CD14-positive monocyte (primary cell): ENCODE measurements at regions not wholly inside any gene's neighbourhood (a gene's known extent, or its start where the extent isn't known, plus 50 kb on each side); places are given as distances from the start of the nearest gene placed in this dataset.
A peak's percentile ranks its signal among the peaks of the same experiment; 100 is the strongest.

Source experiments
- DNase-seq, 3 donors: peaks; one replicate each; pipeline ENCODE4 v3.0.0-alpha.2; 2011 to 2022
- H2AFZ ChIP-seq: 2 replicates; pipeline ENCODE4 v1.6.0; 2012; ENCODE audit warnings: mild to moderate bottlenecking, low read depth, low read length, inconsistent platforms; ENCODE audit not compliant: insufficient read depth, poor library complexity, severe bottlenecking
- H3K27ac ChIP-seq, 2 donors: 1 replicate in 1 of 2; 2 replicates in 1 of 2; pipeline ENCODE4 v1.5.1; 2012 to 2013; ENCODE audit warnings: low read length in 2 of 2, control low read depth in 1 of 2, inconsistent platforms in 1 of 2, low read depth in 1 of 2, mild to moderate bottlenecking in 1 of 2
- H3K27me3 ChIP-seq, 2 donors: one replicate each; pipeline versions ENCODE4 v1.6.0 to v1.6.1; 2011 to 2013; ENCODE audit warnings: low read length in 2 of 2; ENCODE audit not compliant: control insufficient read depth in 2 of 2, insufficient read depth in 2 of 2
- H3K36me3 ChIP-seq, 2 donors: replicated peaks in 1 of 2; 1 replicate in 1 of 2; 2 replicates in 1 of 2; pipeline versions ENCODE4 v1.5.1 to v1.6.1; 2012 to 2013; ENCODE audit warnings: low read length in 2 of 2, control low read depth in 1 of 2, inconsistent platforms in 1 of 2, mild to moderate bottlenecking in 1 of 2; ENCODE audit not compliant: insufficient read depth in 2 of 2, control insufficient read depth in 1 of 2
- H3K4me1 ChIP-seq, 2 donors: 1 replicate in 1 of 2; 2 replicates in 1 of 2; pipeline versions ENCODE4 v1.5.1 to v1.6.1; 2012 to 2013; ENCODE audit warnings: low read length in 2 of 2, control low read depth in 1 of 2, inconsistent platforms in 1 of 2, mild to moderate bottlenecking in 1 of 2, moderate library complexity in 1 of 2; ENCODE audit not compliant: insufficient read depth in 2 of 2, control insufficient read depth in 1 of 2
- H3K4me2 ChIP-seq: replicated peaks from 2 replicates; pipeline ENCODE3; 2012; ENCODE audit warnings: low read length, moderate library complexity, mild to moderate bottlenecking; ENCODE audit not compliant: poor library complexity, severe bottlenecking; ENCODE audit errors: extremely low read depth
- H3K4me3 ChIP-seq, 3 experiments: fragments of 200-600 bp in 1 of 3; sonication (generic) in 1 of 3; replicated peaks in 1 of 3; 1 replicate in 2 of 3; 2 replicates in 1 of 3; pipeline ENCODE4 v1.5.1; 2011 to 2013; ENCODE audit warnings: low read length in 3 of 3, mild to moderate bottlenecking in 3 of 3, control low read depth in 2 of 3, low read depth in 2 of 3, inconsistent platforms in 1 of 3, moderate library complexity in 1 of 3
- H3K79me2 ChIP-seq: 2 replicates; pipeline ENCODE4 v1.6.0; 2012; ENCODE audit warnings: mild to moderate bottlenecking, control low read depth, inconsistent platforms, low read length, moderate library complexity; ENCODE audit not compliant: insufficient read depth
- H3K9ac ChIP-seq: 2 replicates; pipeline ENCODE4 v1.6.0; 2017; ENCODE audit warnings: low read length, mild to moderate bottlenecking; ENCODE audit not compliant: insufficient read depth, poor library complexity, severe bottlenecking
- H3K9me3 ChIP-seq, 2 donors: replicated peaks in 1 of 2; 1 replicate in 1 of 2; 2 replicates in 1 of 2; pipeline versions ENCODE4 v1.5.1 to v1.6.1; 2012 to 2013; ENCODE audit warnings: low read length in 2 of 2, control low read depth in 1 of 2; ENCODE audit not compliant: control insufficient read depth in 1 of 2, insufficient read depth in 1 of 2
- H4K20me1 ChIP-seq: 2 replicates; pipeline ENCODE4 v1.6.0; 2012; ENCODE audit warnings: mild to moderate bottlenecking, low read length, control low read depth, moderate library complexity; ENCODE audit not compliant: insufficient read depth
- H3K27ac Mint-ChIP-seq, 7 donors: one replicate each; pipeline ENCODE4 v1.8.0; 2020; ENCODE audit warnings: mild to moderate bottlenecking in 7 of 7, mixed read lengths in 7 of 7, moderate library complexity in 6 of 7, inconsistent platforms in 2 of 7
- H3K27me3 Mint-ChIP-seq, 3 donors: one replicate each; pipeline ENCODE4 v1.8.0; 2021 to 2022; ENCODE audit warnings: low read depth in 3 of 3, mild to moderate bottlenecking in 3 of 3, mixed read lengths in 3 of 3, moderate library complexity in 3 of 3, inconsistent platforms in 1 of 3
- H3K36me3 Mint-ChIP-seq, 2 donors: one replicate each; pipeline ENCODE4 v1.8.0; 2020; ENCODE audit warnings: mixed read lengths in 2 of 2, inconsistent platforms in 1 of 2, mild to moderate bottlenecking in 1 of 2
- H3K4me1 Mint-ChIP-seq: one replicate; pipeline ENCODE4 v1.8.0; 2020; ENCODE audit warnings: mild to moderate bottlenecking, mixed read lengths
- H3K4me3 Mint-ChIP-seq, 2 donors: one replicate each; pipeline ENCODE4 v1.8.0; 2020; ENCODE audit warnings: mild to moderate bottlenecking in 2 of 2, mixed read lengths in 2 of 2, moderate library complexity in 1 of 2
- H3K9me3 Mint-ChIP-seq, 7 donors: one replicate each; pipeline ENCODE4 v1.8.0; 2020 to 2022; ENCODE audit warnings: mixed read lengths in 7 of 7, mild to moderate bottlenecking in 6 of 7, moderate library complexity in 6 of 7, inconsistent platforms in 2 of 7
- CTCF ChIP-seq: fragments of 200-600 bp; IDR thresholded peaks from one replicate; pipeline ENCODE4 v1.8.0; 2022; ENCODE audit warnings: antibody characterized with exemption, mild to moderate bottlenecking
- WGBS: methylation state at CpG from one replicate; pipeline ENCODE4 v1.1.5; 2013; ENCODE audit warnings: missing lambda C conversion rate; ENCODE audit not compliant: insufficient coverage; 5-methylcytosine and 5-hydroxymethylcytosine counted together
- intact Hi-C, 2 donors: fragments of 100-400 bp; cut with micrococcal nuclease; formaldehyde crosslinking; loops; one replicate each; pipeline versions ENCODE4 v1.15.0 to v1.15.1; 2023

DNA sequence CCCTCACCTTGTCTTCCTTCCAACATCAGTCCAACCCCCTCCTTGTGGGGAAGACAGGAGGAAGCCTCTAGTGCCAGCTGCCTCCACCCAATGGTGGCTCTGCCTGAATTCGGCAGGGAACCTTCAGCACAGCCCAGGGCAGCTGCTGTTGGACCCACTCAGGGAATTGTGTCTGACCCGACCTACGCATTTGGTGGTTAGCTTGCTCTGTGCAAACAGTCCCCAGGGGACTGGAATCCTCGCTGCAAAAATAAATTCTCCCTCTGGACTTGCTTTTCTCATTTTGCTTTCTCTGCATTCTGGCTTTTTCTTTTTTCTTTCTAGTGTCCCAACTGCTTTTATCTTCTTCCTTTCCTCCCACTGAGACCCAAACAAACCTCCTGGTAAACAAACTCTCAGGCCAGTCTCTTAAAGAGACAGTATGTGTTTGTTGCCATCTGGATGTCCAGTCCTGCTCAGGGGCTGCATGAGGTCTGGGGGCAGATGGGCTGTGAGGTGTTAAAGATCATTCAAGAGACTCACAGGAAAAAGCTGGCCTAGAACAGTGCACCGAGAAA, 137.7 kb upstream of the HAAO start:
- Histone ChIP-seq H3K27me3 (no peaks in the 10 kb centered on the region), H3K9ac (no peak overlapping the region), H3K27ac (no peak overlapping the region), H3K4me3 (no peak overlapping the region), H2AFZ (peak overlapping the region; percentile 17), H3K36me3 (no peaks in the 10 kb centered on the region), H3K4me1 (peaks cover 5 to 8% of the 10 kb centered on the region in 2 donors), H3K9me3 (no peaks in the 10 kb centered on the region), H4K20me1 (no peaks in the 10 kb centered on the region), H3K4me2 (no peak overlapping the region), H3K79me2 (no peaks in the 10 kb centered on the region)
- no peaks in the 10 kb centered on the region for H3K9me3 Mint-ChIP-seq
- H3K27me3 Mint-ChIP-seq, result peaks cover 0 to 5% (median 1%) of the 10 kb centered on the region in 3 donors
- no peak for TF ChIP-seq CTCF
- 40% methylated on average over 4 of the region's 5 CpGs for WGBS
- H3K27ac Mint-ChIP-seq, result peak overlapping the region in 1 of 7 donors; percentile 42
- DNase-seq, result no peak
- intact Hi-C loops, result loop anchor here in 1 of 2 donors (10.0 kb wide), 1 partner anchor 95 kb away; no protein-coding TSS in a partner anchor
- H3K4me3 Mint-ChIP-seq, result no peak overlapping the region
- peaks cover 33% of the 10 kb centered on the region for H3K4me1 Mint-ChIP-seq
- H3K36me3 Mint-ChIP-seq, result no peaks in the 10 kb centered on the region

GRCh38 chr2:42929546-42930024, 137.2 kb upstream of the HAAO start:
- Histone ChIP-seq H3K4me1 (peaks cover 5 to 8% of the 10 kb centered on the region in 2 donors), H2AFZ (peak overlapping the region; percentile 17), H3K79me2 (no peaks in the 10 kb centered on the region), H3K9me3 (no peaks in the 10 kb centered on the region), H3K27me3 (no peaks in the 10 kb centered on the region), H3K4me3 (no peak overlapping the region), H3K36me3 (no peaks in the 10 kb centered on the region), H4K20me1 (no peaks in the 10 kb centered on the region), H3K9ac (no peak overlapping the region), H3K27ac (no peak overlapping the region), H3K4me2 (no peak overlapping the region)
- H3K27ac Mint-ChIP-seq, result no peak overlapping the region
- H3K9me3 Mint-ChIP-seq, result no peaks in the 10 kb centered on the region
- no peak for DNase-seq
- WGBS, result 88% methylated on average over 4 of the region's 4 CpGs
- peaks cover 0 to 4% (median 1%) of the 10 kb centered on the region in 3 donors for H3K27me3 Mint-ChIP-seq
- no peaks in the 10 kb centered on the region for H3K36me3 Mint-ChIP-seq
- no peak overlapping the region for H3K4me3 Mint-ChIP-seq
- intact Hi-C loops, result loop anchor here in 1 of 2 donors (10.0 kb wide), 1 partner anchor 95 kb away; no protein-coding TSS in a partner anchor
- peaks cover 35% of the 10 kb centered on the region for H3K4me1 Mint-ChIP-seq
- TF ChIP-seq CTCF, result no peak
